ENCODE measurements at regions not wholly inside any gene's neighbourhood (a gene's known extent, or its start where the extent isn't known, plus 50 kb on each side); places are given as distances from the start of the nearest gene placed in this dataset.

DNA sequence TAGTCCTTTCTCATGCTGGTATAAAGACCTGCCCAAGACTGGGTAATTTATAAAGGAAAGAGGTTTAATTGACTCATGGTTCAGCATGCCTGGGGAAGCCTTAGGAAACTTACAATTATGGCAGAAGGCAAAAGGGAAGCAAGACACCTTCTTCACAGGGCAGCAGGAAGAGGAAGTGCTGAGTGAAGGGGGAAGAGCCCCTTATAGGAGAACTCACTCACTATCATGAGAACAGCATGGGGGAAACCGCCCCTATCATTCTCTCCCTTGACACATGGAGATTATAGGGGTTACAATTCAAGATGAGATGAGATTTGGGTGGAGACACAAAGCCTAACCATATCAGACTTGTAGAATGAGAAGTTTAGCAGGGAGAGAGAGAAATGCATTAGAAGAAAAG, 373.3 kb upstream of the DIAPH2 start:
- Histone ChIP-seq H3K27ac (ENCODE audit: low read length) (no peak overlapping the region), H3K36me3 (ENCODE audit: control insufficient read depth, insufficient read depth, low read length) (no peaks in the 10 kb centered on the region), H3K4me3 (ENCODE audit: low read depth in 2 of 2, low read length in 2 of 2) (no peak overlapping the region), H3K9me3 (ENCODE audit: control insufficient read depth, insufficient read depth, low read depth, low read length) (no peaks in the 10 kb centered on the region), H3K4me1 (ENCODE audit: control insufficient read depth, insufficient read depth, low read length) (no peaks in the 10 kb centered on the region), H3K27me3 (ENCODE audit: control insufficient read depth, insufficient read depth, low read length) (no peaks in the 10 kb centered on the region)
- TF ChIP-seq SIN3A (IDR thresholded peaks at IDR 0.05; ENCODE audit: borderline replicate concordance, insufficient read depth, low read depth, low read length) = no peak
- no peak for TF ChIP-seq CTCF (IDR thresholded peaks at IDR 0.05)
- TF ChIP-seq TCF7L2 (IDR thresholded peaks at IDR 0.05; ENCODE audit: low read depth, low read length) = no peak
- no peak for TF ChIP-seq POLR2AphosphoS5 (IDR thresholded peaks at IDR 0.05; ENCODE audit: low read depth, low read length)
- TF ChIP-seq REST (IDR thresholded peaks at IDR 0.05; ENCODE audit: insufficient read depth in 1 of 2, low read depth in 2 of 2, low read length in 1 of 2) = no peak
- ATAC-seq (no peak), DNase-seq (ENCODE audit: low read depth, low spot score) (no peak)
- intact Hi-C loops (cut with micrococcal nuclease; ENCODE audit: unreplicated experiment) (no loop called here), in situ Hi-C loops (cut with HindIII; ENCODE audit: low pct_unique_long_range_greater_than_20kb, low sequenced_read_pairs) (no loop called here)
- ChIA-PET POLR2A (no interaction called here), CTCF (no interaction called here)
- no TSS peak for BruUV-seq (replicated peaks)

- no peaks in the 10 kb centered on the region for H3K9me3 ChIP-seq (ENCODE audit: control insufficient read depth, insufficient read depth, low read depth, low read length)
- ChIA-PET CTCF (no interaction called here), POLR2A (no interaction called here)
- no TSS peak for BruUV-seq (replicated peaks)
- TF ChIP-seq REST (IDR thresholded peaks at IDR 0.05; ENCODE audit: insufficient read depth in 1 of 2, low read depth in 2 of 2, low read length in 1 of 2) (no peak), TCF7L2 (IDR thresholded peaks at IDR 0.05; ENCODE audit: low read depth, low read length) (no peak), POLR2AphosphoS5 (IDR thresholded peaks at IDR 0.05; ENCODE audit: low read depth, low read length) (no peak), SIN3A (IDR thresholded peaks at IDR 0.05; ENCODE audit: borderline replicate concordance, insufficient read depth, low read depth, low read length) (no peak), CTCF (IDR thresholded peaks at IDR 0.05) (no peak)
- H3K36me3 ChIP-seq (ENCODE audit: control insufficient read depth, insufficient read depth, low read length) = no peaks in the 10 kb centered on the region
- in situ Hi-C loops (cut with HindIII; ENCODE audit: low pct_unique_long_range_greater_than_20kb, low sequenced_read_pairs) (no loop called here), intact Hi-C loops (cut with micrococcal nuclease; ENCODE audit: unreplicated experiment) (no loop called here)
- no peak overlapping the region for H3K4me3 ChIP-seq (ENCODE audit: low read depth in 2 of 2, low read length in 2 of 2)
- ATAC-seq (no peak), DNase-seq (ENCODE audit: low read depth, low spot score) (no peak)
- H3K4me1 ChIP-seq (ENCODE audit: control insufficient read depth, insufficient read depth, low read length) = no peaks in the 10 kb centered on the region
- no peak overlapping the region for H3K27ac ChIP-seq (ENCODE audit: low read length)
- H3K27me3 ChIP-seq (ENCODE audit: control insufficient read depth, insufficient read depth, low read length) = no peaks in the 10 kb centered on the region
These were observed 369.7 kb upstream of the DIAPH2 start for GRCh38 chrX:96314985-96315384.

Data from Panc1 (cell line).